Endothelial cell of umbilical vein (primary cell): ENCODE measurements at regions not wholly inside any gene's neighbourhood (a gene's known extent, or its start where the extent isn't known, plus 50 kb on each side); places are given as distances from the start of the nearest gene placed in this dataset.

Experiments used
- BruUV-seq: library from RNA; stranded (reverse); fragments of 400-500 nt; replicated peaks from 2 replicates; lab custom pipeline; 2021; lab: Mats Ljungman, UMichigan
- CTCF ChIA-PET: fragments of 300-600, 350-600 bp; sonication (Branson Sonifier 250); formaldehyde crosslinking; loops from one replicate; lab custom pipeline; 2021; ENCODE audit warnings: antibody characterized with exemption, inconsistent platforms; lab: Charles Lee
- POLR2A ChIA-PET: fragments of 300-600, 350-600 bp; sonication (Branson Sonifier 250); formaldehyde crosslinking; loops from one replicate; lab custom pipeline; 2021; ENCODE audit warnings: antibody characterized with exemption, inconsistent platforms; lab: Charles Lee
- DNase-seq: peaks from one replicate; pipeline ENCODE4 v3.0.0-alpha.2; 2011; ENCODE audit warnings: low read depth, low spot score
- FAIRE-seq: peaks from 2 replicates; lab custom pipeline; 2011; peaks lifted over from hg19 to GRCh38; lab: Jason Lieb, UNC
- H2AFZ ChIP-seq: 2 replicates; pipeline ENCODE4 v1.6.0; 2012; ENCODE audit warnings: low read depth, low read length, control low read depth, inconsistent platforms
- H3K27ac ChIP-seq: 2 replicates; pipeline ENCODE4 v1.5.1; 2011; ENCODE audit warnings: low read depth, mild to moderate bottlenecking, control low read depth, low read length, moderate library complexity; ENCODE audit not compliant: insufficient read depth
- H3K27me3 ChIP-seq, 2 experiments: 2 replicates each; pipeline versions ENCODE4 v1.6.0 to v1.6.1; 2011; ENCODE audit warnings: low read length in 2 of 2, mixed read lengths in 1 of 2; ENCODE audit not compliant: control insufficient read depth in 2 of 2, insufficient read depth in 2 of 2
- H3K36me3 ChIP-seq, 2 experiments: 2 replicates in 1 of 2; 3 replicates in 1 of 2; pipeline ENCODE4 v1.5.1; 2011; ENCODE audit warnings: low read length in 2 of 2, mild to moderate bottlenecking in 1 of 2, moderate library complexity in 1 of 2; ENCODE audit not compliant: control insufficient read depth in 2 of 2, insufficient read depth in 2 of 2; ENCODE audit errors: extremely low read depth in 1 of 2
- H3K4me1 ChIP-seq: 3 replicates; pipeline ENCODE4 v1.5.1; 2011; ENCODE audit warnings: mild to moderate bottlenecking, low read length; ENCODE audit not compliant: control insufficient read depth, insufficient read depth; ENCODE audit errors: extremely low read depth
- H3K4me2 ChIP-seq: 2 replicates; pipeline ENCODE4 v1.6.1; 2011; ENCODE audit warnings: low read length, control low read depth, mixed read lengths; ENCODE audit not compliant: insufficient read depth
- H3K4me3 ChIP-seq, 3 experiments: fragments of 200-600 bp in 1 of 3; sonication (generic), shearing (Covaris generic) in 1 of 3; replicated peaks in 1 of 3; 2 replicates each; pipeline ENCODE4 v1.5.1; 2011 to 2016; ENCODE audit warnings: control low read depth in 3 of 3, low read length in 3 of 3, mild to moderate bottlenecking in 2 of 3, inconsistent platforms in 1 of 3, low read depth in 1 of 3, moderate library complexity in 1 of 3; ENCODE audit not compliant: insufficient read depth in 1 of 3
- H3K79me2 ChIP-seq: 2 replicates; pipeline ENCODE4 v1.6.0; 2012; ENCODE audit warnings: low read length, inconsistent platforms; ENCODE audit not compliant: control insufficient read depth, insufficient read depth
- H3K9ac ChIP-seq: replicated peaks from 2 replicates; pipeline ENCODE3; 2011; ENCODE audit warnings: low read length, control low read depth; ENCODE audit not compliant: insufficient read depth; ENCODE audit errors: extremely low read depth
- H3K9me1 ChIP-seq: replicated peaks from 3 replicates; pipeline ENCODE4 v1.6.0; 2011; ENCODE audit warnings: mild to moderate bottlenecking, low read length; ENCODE audit not compliant: control insufficient read depth, insufficient read depth; ENCODE audit errors: extremely low read depth
- H3K9me3 ChIP-seq: replicated peaks from 2 replicates; pipeline ENCODE4 v1.5.1; 2012; ENCODE audit warnings: low read length, inconsistent platforms; ENCODE audit not compliant: control insufficient read depth, insufficient read depth
- H4K20me1 ChIP-seq: replicated peaks from 2 replicates; pipeline ENCODE3; 2011; ENCODE audit warnings: mild to moderate bottlenecking, low read length; ENCODE audit not compliant: control insufficient read depth, insufficient read depth; ENCODE audit errors: extremely low read depth
- EZH2 ChIP-seq: IDR thresholded peaks from 2 replicates; pipeline ENCODE4 v1.6.1; 2012; ENCODE audit warnings: borderline replicate concordance, low read depth, mild to moderate bottlenecking, moderate library complexity, low read length, inconsistent platforms; ENCODE audit not compliant: severe bottlenecking
- FOS ChIP-seq: IDR thresholded peaks from 2 replicates; pipeline ENCODE4 v1.6.1; 2011; ENCODE audit warnings: mild to moderate bottlenecking, low read length, moderate library complexity, borderline replicate concordance; ENCODE audit not compliant: insufficient read depth
- GATA2 ChIP-seq: IDR thresholded peaks from 2 replicates; pipeline ENCODE4 v1.7.0; 2011; ENCODE audit warnings: low read depth, mild to moderate bottlenecking, moderate library complexity, mixed read lengths, low read length; ENCODE audit not compliant: insufficient read length, insufficient read depth
- JUN ChIP-seq: IDR thresholded peaks from 2 replicates; pipeline ENCODE4 v1.6.1; 2011; ENCODE audit warnings: borderline replicate concordance, low read depth; ENCODE audit not compliant: insufficient read length, insufficient read depth
- MYC ChIP-seq: IDR thresholded peaks from one replicate; pipeline ENCODE4 v1.6.1; 2011; ENCODE audit warnings: mild to moderate bottlenecking, low read depth, low read length
- dilution Hi-C: fragments of 300-500 bp; cut with MboI; formaldehyde crosslinking; loops from one replicate; pipeline ENCODE4 v1.15.0; 2019; ENCODE audit warnings: low sequenced_read_pairs; ENCODE audit not compliant: extremely low pct_ligation_motif_present
- intact Hi-C: fragments of 100-400 bp; cut with micrococcal nuclease; formaldehyde crosslinking; loops from one replicate; pipeline ENCODE4 v1.10.0; 2022
- TF ChIP-seq, protein P1 (sequence below): IDR thresholded peaks from 2 replicates; pipeline ENCODE4 v1.6.1; 2011; ENCODE audit not compliant: insufficient read depth, insufficient read length
- TF ChIP-seq, protein P2 (sequence below), 2 donors: IDR thresholded peaks; 1 replicate in 1 of 2; 2 replicates in 1 of 2; pipeline ENCODE4 v1.5.1; 2011; ENCODE audit warnings: low read length in 2 of 2, mild to moderate bottlenecking in 2 of 2, moderate library complexity in 2 of 2, control low read depth in 1 of 2, inconsistent platforms in 1 of 2, low read depth in 1 of 2; ENCODE audit not compliant: insufficient read depth in 1 of 2; ENCODE audit errors: extremely low read depth in 1 of 2

DNA sequence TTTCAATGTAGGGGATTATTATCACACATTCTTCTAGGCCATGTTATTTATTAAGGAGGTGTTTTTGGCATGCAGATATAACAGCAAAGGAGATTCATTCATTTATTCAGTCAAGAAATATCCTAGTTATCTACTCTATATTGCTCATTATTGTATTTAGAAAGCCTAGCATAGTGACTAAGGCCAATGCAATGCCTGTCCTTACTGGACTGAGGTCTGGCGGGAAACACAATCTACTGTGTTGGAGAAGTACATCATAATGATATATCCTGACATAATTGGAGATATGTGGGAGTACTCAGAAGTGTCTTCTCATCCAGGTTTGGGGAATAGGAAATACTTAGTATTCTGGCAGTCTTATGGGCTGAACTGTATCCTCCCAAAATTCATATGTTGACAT lies 421.5 kb upstream of the USP24 start:
- no peaks in the 10 kb centered on the region for H3K27me3 ChIP-seq
- intact Hi-C loops = no loop called here
- no peaks in the 10 kb centered on the region for H3K36me3 ChIP-seq
- no peak overlapping the region for H3K4me2 ChIP-seq
- no peaks in the 10 kb centered on the region for H3K9me3 ChIP-seq
- ChIA-PET CTCF (no interaction called here), POLR2A (no interaction called here)
- no peaks in the 10 kb centered on the region for H3K9me1 ChIP-seq
- dilution Hi-C loops = no loop called here
- H4K20me1 ChIP-seq = no peaks in the 10 kb centered on the region
- no TSS peak for BruUV-seq
- no peak for DNase-seq
- no peak overlapping the region for H2AFZ ChIP-seq
- no peaks in the 10 kb centered on the region for H3K79me2 ChIP-seq
- H3K4me3 ChIP-seq = no peak overlapping the region
- H3K27ac ChIP-seq = no peak overlapping the region
- H3K9ac ChIP-seq = no peak overlapping the region
- no peak for FAIRE-seq
- TF ChIP-seq EZH2 (no peak), FOS (no peak), MYC (no peak), GATA2 (no peak), JUN (no peak)
- TF ChIP-seq, protein P1, sequence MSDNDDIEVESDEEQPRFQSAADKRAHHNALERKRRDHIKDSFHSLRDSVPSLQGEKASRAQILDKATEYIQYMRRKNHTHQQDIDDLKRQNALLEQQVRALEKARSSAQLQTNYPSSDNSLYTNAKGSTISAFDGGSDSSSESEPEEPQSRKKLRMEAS = no peak
- TF ChIP-seq, protein P2, sequence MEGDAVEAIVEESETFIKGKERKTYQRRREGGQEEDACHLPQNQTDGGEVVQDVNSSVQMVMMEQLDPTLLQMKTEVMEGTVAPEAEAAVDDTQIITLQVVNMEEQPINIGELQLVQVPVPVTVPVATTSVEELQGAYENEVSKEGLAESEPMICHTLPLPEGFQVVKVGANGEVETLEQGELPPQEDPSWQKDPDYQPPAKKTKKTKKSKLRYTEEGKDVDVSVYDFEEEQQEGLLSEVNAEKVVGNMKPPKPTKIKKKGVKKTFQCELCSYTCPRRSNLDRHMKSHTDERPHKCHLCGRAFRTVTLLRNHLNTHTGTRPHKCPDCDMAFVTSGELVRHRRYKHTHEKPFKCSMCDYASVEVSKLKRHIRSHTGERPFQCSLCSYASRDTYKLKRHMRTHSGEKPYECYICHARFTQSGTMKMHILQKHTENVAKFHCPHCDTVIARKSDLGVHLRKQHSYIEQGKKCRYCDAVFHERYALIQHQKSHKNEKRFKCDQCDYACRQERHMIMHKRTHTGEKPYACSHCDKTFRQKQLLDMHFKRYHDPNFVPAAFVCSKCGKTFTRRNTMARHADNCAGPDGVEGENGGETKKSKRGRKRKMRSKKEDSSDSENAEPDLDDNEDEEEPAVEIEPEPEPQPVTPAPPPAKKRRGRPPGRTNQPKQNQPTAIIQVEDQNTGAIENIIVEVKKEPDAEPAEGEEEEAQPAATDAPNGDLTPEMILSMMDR (IDR thresholded peaks at IDR 0.05; ENCODE audit: extremely low read depth in 1 of 2, insufficient read depth in 1 of 2, low read depth in 1 of 2, low read length in 2 of 2) = no peak
- H3K4me1 ChIP-seq = peaks cover 7% of the 10 kb centered on the region
